HG03103 (cell line): ENCODE measurements at regions not wholly inside any gene's neighbourhood (a gene's known extent, or its start where the extent isn't known, plus 50 kb on each side); places are given as distances from the start of the nearest gene placed in this dataset.
A peak's percentile ranks its signal among the peaks of the same experiment; 100 is the strongest.

Source experiments
- ATAC-seq: cut with Tn5 transposase; IDR thresholded peaks from one replicate; pipeline ENCODE4 v1.9.1; 2021; ENCODE audit warnings: low read depth; ENCODE audit not compliant: unreplicated experiment

- no peak for ATAC-seq
Observed at GRCh38 chr4:181503687-181504390, 739.4 kb upstream of the TENM3 start.

GRCh38 chr4:181504924-181505323, 738.3 kb upstream of the TENM3 start:
- no peak for ATAC-seq

GRCh38 chr4:181507180-181507835, 735.9 kb upstream of the TENM3 start:
- no peak for ATAC-seq

GRCh38 chr4:181507938-181508337, 735.3 kb upstream of the TENM3 start:
- no peak for ATAC-seq

- ATAC-seq: no peak
Observed at GRCh38 chr4:181508601-181509000, 734.6 kb upstream of the TENM3 start.

GRCh38 chr4:181509073-181509472, 734.1 kb upstream of the TENM3 start:
- ATAC-seq: no peak

- ATAC-seq: no peak
Observed at GRCh38 chr4:181517491-181517890, 725.7 kb upstream of the TENM3 start.

GRCh38 chr4:181520790-181521189, 722.4 kb upstream of the TENM3 start:
- ATAC-seq: no peak

GRCh38 chr4:181523973-181524372, 719.2 kb upstream of the TENM3 start:
- ATAC-seq: no peak

- ATAC-seq: no peak
Observed at GRCh38 chr4:181524499-181524898, 718.7 kb upstream of the TENM3 start.

- no peak for ATAC-seq
Observed at GRCh38 chr4:181525634-181526033, 717.6 kb upstream of the TENM3 start.

GRCh38 chr4:181528570-181529184, 714.5 kb upstream of the TENM3 start:
- peak; percentile 77 for ATAC-seq

- ATAC-seq: no peak
Observed at GRCh38 chr4:181529537-181529936, 713.7 kb upstream of the TENM3 start.

- no peak for ATAC-seq
Observed at GRCh38 chr4:181536196-181536746, 706.9 kb upstream of the TENM3 start.

- no peak for ATAC-seq
Observed at GRCh38 chr4:181536811-181537434, 706.3 kb upstream of the TENM3 start.

- no peak for ATAC-seq
Observed at GRCh38 chr4:181538431-181538830, 704.8 kb upstream of the TENM3 start.

GRCh38 chr4:181541396-181541795, 701.8 kb upstream of the TENM3 start:
- ATAC-seq: no peak

- ATAC-seq: no peak
Observed at GRCh38 chr4:181548873-181549575, 694.2 kb upstream of the TENM3 start.

GRCh38 chr4:181549576-181550188, 693.5 kb upstream of the TENM3 start:
- no peak for ATAC-seq

GRCh38 chr4:181550381-181550780, 692.8 kb upstream of the TENM3 start:
- no peak for ATAC-seq
